Neural progenitor cell (in vitro differentiated cells): ENCODE measurements at regions not wholly inside any gene's neighbourhood (a gene's known extent, or its start where the extent isn't known, plus 50 kb on each side); places are given as distances from the start of the nearest gene placed in this dataset.

Source experiments
- CTCF ChIP-seq: fragments of 200-600 bp; sonication (generic); IDR thresholded peaks from 2 replicates; pipeline ENCODE4 v1.5.1; 2017; ENCODE audit warnings: antibody characterized with exemption, mild to moderate bottlenecking
- EZH2 ChIP-seq: fragments of 200-600 bp; sonication (generic); IDR thresholded peaks from 2 replicates; pipeline ENCODE4 v1.6.1; 2017; ENCODE audit warnings: antibody characterized with exemption, mild to moderate bottlenecking, moderate library complexity
- EZH2phosphoT487 ChIP-seq: fragments of 200-600 bp; sonication (generic); IDR thresholded peaks from 2 replicates; pipeline ENCODE4 v1.6.1; 2017; ENCODE audit warnings: antibody characterized with exemption

- no peak for TF ChIP-seq CTCF
- no peak for TF ChIP-seq EZH2
- TF ChIP-seq EZH2phosphoT487, result no peak
Measured at GRCh38 chr2:136328207-136328795, 210.4 kb upstream of the CXCR4 start.
